HepG2 (cell line): ENCODE measurements at regions not wholly inside any gene's neighbourhood (a gene's known extent, or its start where the extent isn't known, plus 50 kb on each side); places are given as distances from the start of the nearest gene placed in this dataset.

Source experiments
- ATAC-seq: fragments of 200-7000 bp; cut with Tn5 transposase; 3 replicates; pipeline ENCODE4 v1.9.1; 2020; ENCODE audit warnings: mild to moderate bottlenecking, moderate library complexity
- BruUV-seq: library from RNA; stranded (reverse); fragments of 400-500 nt; replicated peaks from 2 replicates; lab custom pipeline; 2021; lab: Mats Ljungman, UMichigan
- CTCF ChIA-PET: fragments of 300-600 bp; formaldehyde crosslinking; extraction: SDS; loops from one replicate; lab custom pipeline; 2021; ENCODE audit warnings: low total read pairs, inconsistent platforms, low intra/inter-chr PET ratio; lab: Yijun Ruan, JAX
- POLR2A ChIA-PET: fragments of 350-600 bp; sonication (Branson Sonifier 250); formaldehyde crosslinking; loops from one replicate; lab custom pipeline; 2020; ENCODE audit warnings: antibody characterized with exemption, inconsistent platforms; lab: Yijun Ruan, JAX
- DNase-seq: peaks from one replicate; pipeline ENCODE4 v3.0.0-alpha.2; 2015; ENCODE audit warnings: low spot score
- FAIRE-seq: peaks from 3 replicates; lab custom pipeline; 2011; peaks lifted over from hg19 to GRCh38; lab: Jason Lieb, UNC
- H2AFZ ChIP-seq: one replicate; pipeline ENCODE4 v1.6.1; 2011; ENCODE audit warnings: low read length, inconsistent platforms
- H3K27ac ChIP-seq: fragments of 300-600 bp; 3 replicates; pipeline ENCODE4 v1.8.0; 2011; ENCODE audit warnings: mixed run types, mild to moderate bottlenecking, mixed read lengths, low read length, inconsistent platforms; ENCODE audit not compliant: insufficient read depth; ENCODE audit errors: extremely low read length
- H3K27me3 ChIP-seq, 2 experiments: fragments of 200-600 bp in 1 of 2; 2 replicates in 1 of 2; 3 replicates in 1 of 2; pipeline versions ENCODE4 v1.6.0 to v1.8.0; 2011; ENCODE audit warnings: low read length in 2 of 2, mild to moderate bottlenecking in 2 of 2, moderate library complexity in 2 of 2, inconsistent platforms in 1 of 2; ENCODE audit not compliant: insufficient read depth in 2 of 2, control insufficient read depth in 1 of 2
- H3K36me3 ChIP-seq, 2 experiments: fragments of 200-600 bp in 1 of 2; replicated peaks in 1 of 2; 2 replicates in 1 of 2; 3 replicates in 1 of 2; pipeline versions ENCODE4 v1.5.1 to v1.8.0; 2011; ENCODE audit warnings: low read length in 2 of 2, inconsistent platforms in 1 of 2; ENCODE audit not compliant: insufficient read depth in 2 of 2, control insufficient read depth in 1 of 2
- H3K4me1 ChIP-seq: 2 replicates; pipeline ENCODE4 v1.5.1; 2012; ENCODE audit warnings: low read length, inconsistent platforms; ENCODE audit not compliant: insufficient read depth
- H3K4me2 ChIP-seq: 2 replicates; pipeline ENCODE4 v1.6.0; 2011; ENCODE audit warnings: low read depth, low read length, inconsistent platforms
- H3K4me3 ChIP-seq, 3 experiments: fragments of 200-600 bp in 1 of 3; sonication (generic), shearing (Covaris generic) in 1 of 3; replicated peaks in 1 of 3; 2 replicates each; pipeline ENCODE4 v1.5.1; 2011 to 2016; ENCODE audit warnings: low read length in 3 of 3, inconsistent platforms in 2 of 3, low read depth in 2 of 3, mild to moderate bottlenecking in 2 of 3, control low read depth in 1 of 3, mixed read lengths in 1 of 3; ENCODE audit not compliant: insufficient read depth in 1 of 3
- H3K79me2 ChIP-seq: one replicate; pipeline ENCODE4 v1.6.1; 2011; ENCODE audit warnings: low read length, inconsistent platforms; ENCODE audit not compliant: insufficient read depth
- H3K9ac ChIP-seq: 2 replicates; pipeline ENCODE4 v1.6.0; 2011; ENCODE audit warnings: mild to moderate bottlenecking, low read depth, low read length, inconsistent platforms; ENCODE audit not compliant: insufficient read depth
- H3K9me3 ChIP-seq: 2 replicates; pipeline ENCODE4 v1.5.1; 2012; ENCODE audit warnings: mild to moderate bottlenecking, low read length
- H4K20me1 ChIP-seq: 2 replicates; pipeline ENCODE4 v1.6.0; 2011; ENCODE audit warnings: inconsistent platforms, mild to moderate bottlenecking, low read length, moderate library complexity; ENCODE audit not compliant: insufficient read depth
- JUND ChIP-seq: sonication (generic); formaldehyde crosslinking; IDR thresholded peaks from 2 replicates; pipeline ENCODE4 v1.8.0; 2022; ENCODE audit warnings: mild to moderate bottlenecking, missing genetic modification reagents
- KDM4B ChIP-seq: sonication (generic); formaldehyde crosslinking; IDR thresholded peaks from 2 replicates; pipeline ENCODE4 v1.4.0; 2020; ENCODE audit warnings: missing genetic modification reagents
- MED8 ChIP-seq: sonication (generic); formaldehyde crosslinking; IDR thresholded peaks from 2 replicates; pipeline ENCODE4 v1.8.1; 2023; ENCODE audit warnings: mild to moderate bottlenecking, missing genetic modification reagents; ENCODE audit not compliant: insufficient replicate concordance
- SMC3 ChIP-seq: IDR thresholded peaks from 2 replicates; pipeline ENCODE4 v1.6.1; 2011; ENCODE audit warnings: low read length, improper control_type of control experiment
- SPEN ChIP-seq: sonication (generic); formaldehyde crosslinking; IDR thresholded peaks from 2 replicates; pipeline ENCODE4 v1.5.1; 2020; ENCODE audit warnings: low read depth, mild to moderate bottlenecking, missing genetic modification reagents
- ZFP36L2 ChIP-seq: sonication (generic); formaldehyde crosslinking; IDR thresholded peaks from 2 replicates; pipeline ENCODE4 v1.4.0; 2020; ENCODE audit warnings: missing genetic modification reagents
- ZNF383 ChIP-seq: sonication (generic); formaldehyde crosslinking; IDR thresholded peaks from 2 replicates; pipeline ENCODE4 v1.4.0; 2020; ENCODE audit warnings: missing genetic modification reagents, mild to moderate bottlenecking, borderline replicate concordance
- ZSCAN30 ChIP-seq: sonication (generic); formaldehyde crosslinking; IDR thresholded peaks from 2 replicates; pipeline ENCODE4 v1.5.0; 2020; ENCODE audit warnings: mild to moderate bottlenecking, missing genetic modification reagents
- WGBS: methylation state at CpG from one replicate; pipeline ENCODE4 v1.1.6; 2017; ENCODE audit warnings: low lambda C conversion rate; 5-methylcytosine and 5-hydroxymethylcytosine counted together
- in situ Hi-C: cut with HindIII; loops from 2 replicates; pipeline ENCODE4 v1.10.0; 2017; ENCODE audit warnings: low pct_unique_long_range_greater_than_20kb; ENCODE audit not compliant: extremely low pct_ligation_motif_present
- intact Hi-C: fragments of 100-400 bp; cut with micrococcal nuclease; formaldehyde crosslinking; loops from one replicate; pipeline ENCODE4 v1.10.0; 2022; ENCODE audit not compliant: unreplicated experiment
- TF ChIP-seq, protein P1 (sequence below): sonication (generic); formaldehyde crosslinking; IDR thresholded peaks from 2 replicates; pipeline ENCODE4 v1.5.0; 2020; ENCODE audit warnings: mild to moderate bottlenecking, missing genetic modification reagents
- TF ChIP-seq, protein P2 (sequence below), 2 experiments: sonication (generic) in 1 of 2; formaldehyde crosslinking in 1 of 2; IDR thresholded peaks; 2 replicates each; pipeline versions ENCODE4 v1.4.0 to v1.6.1; 2018 to 2020; ENCODE audit warnings: missing genetic modification reagents in 2 of 2, borderline replicate concordance in 1 of 2, low read depth in 1 of 2, mild to moderate bottlenecking in 1 of 2, missing biosample characterization in 1 of 2
- TF ChIP-seq, protein P3 (sequence below): sonication (generic); formaldehyde crosslinking; IDR thresholded peaks from 2 replicates; pipeline ENCODE4 v1.4.0; 2020; ENCODE audit warnings: low read depth, mild to moderate bottlenecking, missing genetic modification reagents

DNA sequence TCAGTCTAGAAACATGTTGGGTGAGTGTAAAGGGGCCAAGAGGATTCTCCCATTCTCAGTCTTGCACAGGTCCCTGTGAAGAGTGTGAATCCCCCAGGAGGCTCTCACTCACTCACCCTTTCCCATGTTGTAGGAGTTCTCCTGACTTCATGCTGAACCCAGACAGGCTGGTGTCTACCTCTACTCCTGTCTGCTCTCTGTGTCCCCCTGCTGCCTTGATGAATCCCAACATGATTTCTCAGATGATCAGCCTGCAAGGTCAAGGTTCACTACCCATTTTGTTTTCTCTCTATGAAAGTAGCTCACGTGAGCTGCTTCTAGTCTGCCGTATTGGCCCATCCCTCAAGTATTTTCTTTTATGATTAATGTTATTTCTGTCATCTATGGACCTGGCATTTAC lies 500.6 kb downstream of the ETS1 start:
- H3K4me2 ChIP-seq, result no peak overlapping the region
- H2AFZ ChIP-seq, result no peak overlapping the region
- FAIRE-seq (no peak), DNase-seq (no peak), ATAC-seq (no peak)
- ChIA-PET POLR2A (no interaction called here), CTCF (no interaction called here)
- H3K27me3 ChIP-seq, result no peaks in the 10 kb centered on the region
- H3K9me3 ChIP-seq, result peaks cover 78% of the 10 kb centered on the region
- intact Hi-C loops (no loop called here), in situ Hi-C loops (no loop called here)
- H3K4me3 ChIP-seq, result no peak overlapping the region
- no peak overlapping the region for H3K27ac ChIP-seq
- TF ChIP-seq SMC3, result no peak
- no peak for TF ChIP-seq JUND
- no peak for TF ChIP-seq ZFP36L2
- no peak for TF ChIP-seq MED8 (CRISPR knock-in tag)
- no peak for TF ChIP-seq SPEN (CRISPR knock-in tag)
- TF ChIP-seq KDM4B (CRISPR knock-in tag), result no peak
- no peak for TF ChIP-seq ZNF383 (CRISPR knock-in tag)
- TF ChIP-seq, protein P1, sequence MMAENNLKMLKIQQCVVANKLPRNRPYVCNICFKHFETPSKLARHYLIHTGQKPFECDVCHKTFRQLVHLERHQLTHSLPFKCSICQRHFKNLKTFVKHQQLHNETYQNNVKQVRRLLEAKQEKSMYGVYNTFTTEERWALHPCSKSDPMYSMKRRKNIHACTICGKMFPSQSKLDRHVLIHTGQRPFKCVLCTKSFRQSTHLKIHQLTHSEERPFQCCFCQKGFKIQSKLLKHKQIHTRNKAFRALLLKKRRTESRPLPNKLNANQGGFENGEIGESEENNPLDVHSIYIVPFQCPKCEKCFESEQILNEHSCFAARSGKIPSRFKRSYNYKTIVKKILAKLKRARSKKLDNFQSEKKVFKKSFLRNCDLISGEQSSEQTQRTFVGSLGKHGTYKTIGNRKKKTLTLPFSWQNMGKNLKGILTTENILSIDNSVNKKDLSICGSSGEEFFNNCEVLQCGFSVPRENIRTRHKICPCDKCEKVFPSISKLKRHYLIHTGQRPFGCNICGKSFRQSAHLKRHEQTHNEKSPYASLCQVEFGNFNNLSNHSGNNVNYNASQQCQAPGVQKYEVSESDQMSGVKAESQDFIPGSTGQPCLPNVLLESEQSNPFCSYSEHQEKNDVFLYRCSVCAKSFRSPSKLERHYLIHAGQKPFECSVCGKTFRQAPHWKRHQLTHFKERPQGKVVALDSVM (CRISPR knock-in tag), result no peak
- TF ChIP-seq, protein P2, sequence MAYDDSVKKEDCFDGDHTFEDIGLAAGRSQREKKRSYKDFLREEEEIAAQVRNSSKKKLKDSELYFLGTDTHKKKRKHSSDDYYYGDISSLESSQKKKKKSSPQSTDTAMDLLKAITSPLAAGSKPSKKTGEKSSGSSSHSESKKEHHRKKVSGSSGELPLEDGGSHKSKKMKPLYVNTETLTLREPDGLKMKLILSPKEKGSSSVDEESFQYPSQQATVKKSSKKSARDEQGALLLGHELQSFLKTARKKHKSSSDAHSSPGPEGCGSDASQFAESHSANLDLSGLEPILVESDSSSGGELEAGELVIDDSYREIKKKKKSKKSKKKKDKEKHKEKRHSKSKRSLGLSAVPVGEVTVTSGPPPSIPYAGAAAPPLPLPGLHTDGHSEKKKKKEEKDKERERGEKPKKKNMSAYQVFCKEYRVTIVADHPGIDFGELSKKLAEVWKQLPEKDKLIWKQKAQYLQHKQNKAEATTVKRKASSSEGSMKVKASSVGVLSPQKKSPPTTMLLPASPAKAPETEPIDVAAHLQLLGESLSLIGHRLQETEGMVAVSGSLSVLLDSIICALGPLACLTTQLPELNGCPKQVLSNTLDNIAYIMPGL (CRISPR knock-in tag; IDR thresholded peaks at IDR 0.05; ENCODE audit: borderline replicate concordance in 1 of 2, low read depth in 1 of 2), result no peak
- TF ChIP-seq, protein P3, sequence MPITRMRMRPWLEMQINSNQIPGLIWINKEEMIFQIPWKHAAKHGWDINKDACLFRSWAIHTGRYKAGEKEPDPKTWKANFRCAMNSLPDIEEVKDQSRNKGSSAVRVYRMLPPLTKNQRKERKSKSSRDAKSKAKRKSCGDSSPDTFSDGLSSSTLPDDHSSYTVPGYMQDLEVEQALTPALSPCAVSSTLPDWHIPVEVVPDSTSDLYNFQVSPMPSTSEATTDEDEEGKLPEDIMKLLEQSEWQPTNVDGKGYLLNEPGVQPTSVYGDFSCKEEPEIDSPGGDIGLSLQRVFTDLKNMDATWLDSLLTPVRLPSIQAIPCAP (CRISPR knock-in tag), result no peak
- no peak for TF ChIP-seq ZSCAN30 (CRISPR knock-in tag)
- H3K79me2 ChIP-seq, result no peaks in the 10 kb centered on the region
- H4K20me1 ChIP-seq, result no peaks in the 10 kb centered on the region
- no peak overlapping the region for H3K9ac ChIP-seq
- BruUV-seq, result no TSS peak
- no peaks in the 10 kb centered on the region for H3K36me3 ChIP-seq
- no peaks in the 10 kb centered on the region for H3K4me1 ChIP-seq
- WGBS, result 2% methylated on average over 2 of the region's 2 CpGs
